Common myeloid progenitor, CD34-positive (primary cell): ENCODE measurements at regions not wholly inside any gene's neighbourhood (a gene's known extent, or its start where the extent isn't known, plus 50 kb on each side); places are given as distances from the start of the nearest gene placed in this dataset.

Experiments
- CTCF ChIA-PET: fragments of 350-600 bp; sonication (Branson Sonifier 250); formaldehyde crosslinking; loops from one replicate; lab custom pipeline; 2021; ENCODE audit warnings: antibody characterized with exemption; lab: Charles Lee
- POLR2A ChIA-PET: fragments of 350-600 bp; sonication (Branson Sonifier 250); formaldehyde crosslinking; loops from one replicate; lab custom pipeline; 2021; ENCODE audit warnings: antibody characterized with exemption; lab: Charles Lee
- DNase-seq, 3 donors: peaks; one replicate each; pipeline versions ENCODE4 v3.0.0 to v3.0.0-alpha.2; 2013
- H3K27ac ChIP-seq, 2 experiments: 1 replicate in 1 of 2; 2 replicates in 1 of 2; pipeline ENCODE4 v1.7.0; 2013; ENCODE audit warnings: inconsistent platforms in 2 of 2, low read length in 2 of 2, mild to moderate bottlenecking in 2 of 2, low read depth in 1 of 2, moderate library complexity in 1 of 2; ENCODE audit not compliant: severe bottlenecking in 2 of 2, insufficient read depth in 1 of 2, poor library complexity in 1 of 2
- H3K27me3 ChIP-seq, 5 experiments: replicated peaks in 2 of 5; 1 replicate in 3 of 5; 2 replicates in 2 of 5; pipeline versions ENCODE4 v1.6.1 to v1.7.0; 2013; ENCODE audit warnings: low read length in 4 of 5, mild to moderate bottlenecking in 2 of 5, moderate library complexity in 2 of 5, inconsistent platforms in 1 of 5; ENCODE audit not compliant: insufficient read depth in 5 of 5, control insufficient read depth in 4 of 5
- H3K36me3 ChIP-seq, 4 experiments: 1 replicate in 2 of 4; 2 replicates in 2 of 4; pipeline versions ENCODE4 v1.6.1 to v1.7.0; 2013; ENCODE audit warnings: low read length in 3 of 4, control low read depth in 1 of 4, mild to moderate bottlenecking in 1 of 4; ENCODE audit not compliant: control insufficient read depth in 4 of 4, insufficient read depth in 4 of 4
- H3K4me1 ChIP-seq, 4 experiments: 1 replicate in 3 of 4; 2 replicates in 1 of 4; pipeline versions ENCODE4 v1.6.1 to v1.7.1; 2013; ENCODE audit warnings: low read length in 3 of 4, mild to moderate bottlenecking in 3 of 4, control low read depth in 1 of 4, inconsistent platforms in 1 of 4, moderate library complexity in 1 of 4; ENCODE audit not compliant: control insufficient read depth in 4 of 4, insufficient read depth in 4 of 4; ENCODE audit errors: control extremely low read depth in 1 of 4
- H3K4me3 ChIP-seq, 7 experiments: 1 replicate in 4 of 7; 2 replicates in 3 of 7; pipeline versions ENCODE4 v1.5.1 to v1.7.0; 2013; ENCODE audit warnings: mild to moderate bottlenecking in 7 of 7, low read length in 6 of 7, moderate library complexity in 6 of 7, inconsistent platforms in 2 of 7, low read depth in 2 of 7, control low read depth in 1 of 7; ENCODE audit not compliant: insufficient read depth in 4 of 7, control insufficient read depth in 1 of 7; ENCODE audit errors: extremely low read depth in 1 of 7
- H3K9me3 ChIP-seq, 5 experiments: 1 replicate in 4 of 5; 2 replicates in 1 of 5; pipeline versions ENCODE4 v1.6.1 to v1.7.1; 2013; ENCODE audit warnings: low read length in 4 of 5, mild to moderate bottlenecking in 2 of 5, inconsistent platforms in 1 of 5, low read depth in 1 of 5, moderate library complexity in 1 of 5; ENCODE audit not compliant: control insufficient read depth in 4 of 5, insufficient read depth in 2 of 5; ENCODE audit errors: control extremely low read depth in 1 of 5
- WGBS: methylation state at CpG from one replicate; pipeline ENCODE4 v1.1.5; 2013; ENCODE audit not compliant: insufficient coverage; 5-methylcytosine and 5-hydroxymethylcytosine counted together

GRCh38 chr13:29688193-29688592 lies 92.7 kb upstream of the SLC7A1 start:
- ChIA-PET POLR2A (no interaction called here), CTCF (no interaction called here)
- no peak overlapping the region for H3K4me3 ChIP-seq
- WGBS: 90% methylated on average over 3 of the region's 3 CpGs
- no peaks in the 10 kb centered on the region for H3K4me1 ChIP-seq
- H3K36me3 ChIP-seq: no peaks in the 10 kb centered on the region
- H3K9me3 ChIP-seq: peaks cover 0 to 3% (median 0%) of the 10 kb centered on the region in 5 experiments
- H3K27me3 ChIP-seq: peaks cover 0 to 5% (median 0%) of the 10 kb centered on the region in 5 experiments
- H3K27ac ChIP-seq: no peak overlapping the region
- no peak for DNase-seq

- ChIA-PET CTCF (no interaction called here), POLR2A (interaction anchor here (0.7 kb wide), 1 partner anchor 236 kb away, joined by 3 read pairs; no protein-coding TSS in a partner anchor)
- WGBS: no CpG with 5 or more reads among the region's 1 CpG
- no peak for DNase-seq
- Histone ChIP-seq H3K27ac (no peak overlapping the region), H3K4me3 (no peak overlapping the region), H3K36me3 (no peaks in the 10 kb centered on the region), H3K4me1 (no peaks in the 10 kb centered on the region), H3K27me3 (peaks cover 0 to 5% (median 3%) of the 10 kb centered on the region in 5 experiments), H3K9me3 (peaks cover 0 to 3% (median 0%) of the 10 kb centered on the region in 5 experiments)
Observed at GRCh38 chr13:29684441-29684840, 89.0 kb upstream of the SLC7A1 start.

GRCh38 chr13:29683041-29683440 lies 87.6 kb upstream of the SLC7A1 start:
- CTCF ChIA-PET: no interaction called here

GRCh38 chr13:29681864-29682263 lies 86.4 kb upstream of the SLC7A1 start:
- no peak overlapping the region for H3K4me3 ChIP-seq
- ChIA-PET POLR2A (no interaction called here), CTCF (no interaction called here)
- H3K27me3 ChIP-seq: peaks cover 0 to 5% (median 3%) of the 10 kb centered on the region in 5 experiments
- no peak overlapping the region for H3K27ac ChIP-seq
- no peaks in the 10 kb centered on the region for H3K9me3 ChIP-seq
- H3K36me3 ChIP-seq: no peaks in the 10 kb centered on the region
- no peaks in the 10 kb centered on the region for H3K4me1 ChIP-seq
- 60% methylated on average over 1 of the region's 3 CpGs for WGBS
- DNase-seq: no peak

More at GRCh38 chr13:29683041-29683440, 87.6 kb upstream of the SLC7A1 start:
- H3K9me3 ChIP-seq: peaks cover 0 to 2% (median 0%) of the 10 kb centered on the region in 5 experiments
- POLR2A ChIA-PET: no interaction called here
- no peaks in the 10 kb centered on the region for H3K4me1 ChIP-seq
- no peak for DNase-seq
- H3K27ac ChIP-seq: no peak overlapping the region
- 50% methylated on average over 2 of the region's 4 CpGs for WGBS
- peaks cover 0 to 5% (median 3%) of the 10 kb centered on the region in 5 experiments for H3K27me3 ChIP-seq
- no peak overlapping the region for H3K4me3 ChIP-seq
- no peaks in the 10 kb centered on the region for H3K36me3 ChIP-seq

GRCh38 chr13:29679396-29680053 lies 84.0 kb upstream of the SLC7A1 start:
- CTCF ChIA-PET: no interaction called here
- DNase-seq: no peak
- H3K36me3 ChIP-seq: no peaks in the 10 kb centered on the region
- H3K4me3 ChIP-seq: no peak overlapping the region
- H3K4me1 ChIP-seq: no peaks in the 10 kb centered on the region
- 52% methylated on average over 8 of the region's 9 CpGs for WGBS
- H3K27me3 ChIP-seq: peaks cover 0 to 5% (median 3%) of the 10 kb centered on the region in 5 experiments
- no peaks in the 10 kb centered on the region for H3K9me3 ChIP-seq
- POLR2A ChIA-PET: no interaction called here
- no peak overlapping the region for H3K27ac ChIP-seq

- WGBS: 91% methylated on average over 4 of the region's 5 CpGs
- CTCF ChIA-PET: no interaction called here
- POLR2A ChIA-PET: no interaction called here
Observed at GRCh38 chr13:29677627-29678026, 82.1 kb upstream of the SLC7A1 start.

GRCh38 chr13:29676941-29677452 lies 81.5 kb upstream of the SLC7A1 start:
- no peak for DNase-seq
- POLR2A ChIA-PET: no interaction called here
- H3K4me1 ChIP-seq: no peaks in the 10 kb centered on the region
- H3K27ac ChIP-seq: no peak overlapping the region
- H3K9me3 ChIP-seq: no peaks in the 10 kb centered on the region
- CTCF ChIA-PET: interaction anchor here (0.7 kb wide), 1 partner anchor 8 kb away, joined by 3 read pairs; no protein-coding TSS in a partner anchor
- H3K36me3 ChIP-seq: no peaks in the 10 kb centered on the region
- no peak overlapping the region for H3K4me3 ChIP-seq
- WGBS: 92% methylated on average over 8 of the region's 9 CpGs
- peaks cover 0 to 5% (median 2%) of the 10 kb centered on the region in 5 experiments for H3K27me3 ChIP-seq

More at GRCh38 chr13:29677627-29678026, 82.1 kb upstream of the SLC7A1 start:
- peaks cover 0 to 5% (median 2%) of the 10 kb centered on the region in 5 experiments for H3K27me3 ChIP-seq
- no peaks in the 10 kb centered on the region for H3K9me3 ChIP-seq
- no peaks in the 10 kb centered on the region for H3K4me1 ChIP-seq
- H3K36me3 ChIP-seq: no peaks in the 10 kb centered on the region
- DNase-seq: no peak
- no peak overlapping the region for H3K4me3 ChIP-seq
- no peak overlapping the region for H3K27ac ChIP-seq
